PC-9 (cell line): ENCODE measurements at regions not wholly inside any gene's neighbourhood (a gene's known extent, or its start where the extent isn't known, plus 50 kb on each side); places are given as distances from the start of the nearest gene placed in this dataset.

Source experiments
- CTCF ChIP-seq: fragments of 200-600 bp; sonication (generic); conservative IDR thresholded peaks from 2 replicates; pipeline ENCODE4 v1.6.1; 2017; ENCODE audit warnings: mixed run types, antibody characterized with exemption, mild to moderate bottlenecking, moderate library complexity
- EZH2 ChIP-seq: fragments of 200-600 bp; sonication (generic); IDR thresholded peaks from 2 replicates; pipeline ENCODE4 v1.8.0; 2017; ENCODE audit warnings: antibody characterized with exemption, low read depth

GRCh38 chr2:204325468-204325867 lies 219.8 kb upstream of the PARD3B start:
- TF ChIP-seq CTCF: peak; percentile 81
- TF ChIP-seq EZH2: no peak
